SHP77 (cell line): ENCODE measurements at regions not wholly inside any gene's neighbourhood (a gene's known extent, or its start where the extent isn't known, plus 50 kb on each side); places are given as distances from the start of the nearest gene placed in this dataset.

Experiments
- DNase-seq, 2 experiments: peaks; one replicate each; lab custom pipeline; 2025; lab: John Stamatoyannopoulos, UW

DNA sequence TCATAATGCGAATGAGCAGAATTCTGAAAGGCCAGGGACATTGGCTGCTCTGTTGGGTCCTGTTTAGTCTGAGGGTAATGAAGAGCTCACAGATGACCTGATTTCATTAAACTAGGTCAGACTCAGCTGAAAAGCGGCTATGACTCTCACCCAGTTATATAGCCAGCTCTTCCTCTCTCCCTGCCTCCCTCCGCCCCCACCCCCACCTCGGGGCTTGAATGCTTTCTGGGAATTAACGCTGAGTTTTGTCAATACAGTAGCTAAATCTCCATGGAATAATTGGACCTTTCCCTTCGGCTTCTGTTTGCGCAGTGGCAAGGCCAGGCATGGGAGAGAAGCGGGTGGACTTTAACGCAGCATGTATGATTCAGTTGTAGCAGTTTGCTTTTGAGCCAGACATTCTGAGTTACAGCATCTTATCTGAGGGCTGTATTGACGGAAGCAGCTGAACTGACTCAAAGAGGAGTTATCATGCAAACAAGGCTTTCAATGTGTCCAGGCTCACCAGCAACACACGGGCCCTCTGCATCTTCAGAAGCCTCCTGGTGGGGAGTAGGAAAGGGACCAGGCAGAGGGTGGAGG lies 110.6 kb downstream of the MYCN start:
- DNase-seq, result no peak

- DNase-seq, result no peak
Measured at GRCh38 chr2:16050261-16050907, 110.0 kb downstream of the MYCN start.

- no peak for DNase-seq
Measured at GRCh38 chr2:16049406-16049805, 109.1 kb downstream of the MYCN start.

GRCh38 chr2:16048466-16048865 lies 108.1 kb downstream of the MYCN start:
- no peak for DNase-seq

DNA sequence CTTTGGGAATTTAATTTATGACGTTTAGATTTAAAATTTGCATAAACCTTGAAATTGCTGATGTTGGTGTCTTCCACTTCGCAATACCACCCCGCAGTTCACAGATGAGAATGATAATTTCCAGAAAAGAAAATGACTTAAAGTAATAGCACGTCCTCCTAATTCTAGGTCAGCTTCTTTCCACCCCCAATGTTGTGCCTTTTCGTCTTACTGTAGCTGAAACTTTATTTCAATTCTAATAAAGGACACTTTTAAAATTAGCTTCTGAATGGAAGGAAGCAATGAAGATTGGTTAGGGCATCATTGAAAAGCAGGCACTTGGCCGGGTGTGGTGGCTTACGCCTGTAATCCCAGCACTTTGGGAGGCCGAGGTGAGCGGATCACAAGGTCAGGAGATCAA lies 107.4 kb downstream of the MYCN start:
- DNase-seq, result no peak

DNA sequence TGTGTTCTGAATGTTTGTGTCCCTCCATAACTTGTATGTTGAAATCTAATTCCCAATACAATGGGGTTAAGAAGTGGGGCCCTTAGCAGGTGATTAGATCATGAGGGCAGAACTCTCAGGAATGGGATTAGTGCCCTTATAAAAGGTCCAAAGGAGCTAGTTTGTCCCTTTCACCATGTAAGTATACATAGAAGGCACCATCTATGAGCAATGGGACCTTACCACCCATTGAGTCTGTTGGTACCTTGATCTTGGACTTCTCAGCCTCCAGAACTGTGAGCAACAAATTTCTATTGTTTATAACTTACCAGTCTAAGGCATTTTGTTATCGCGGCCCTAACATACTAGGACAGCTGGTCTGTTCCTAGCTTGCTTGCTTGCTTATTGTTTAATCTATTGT lies 106.3 kb downstream of the MYCN start:
- DNase-seq, result no peak

- DNase-seq, result no peak
Measured at GRCh38 chr2:16045653-16046352, 105.5 kb downstream of the MYCN start.

- DNase-seq, result no peak
Measured at GRCh38 chr2:16044946-16045456, 104.7 kb downstream of the MYCN start.

- no peak for DNase-seq
Measured at GRCh38 chr2:16043627-16044026, 103.3 kb downstream of the MYCN start.

DNA sequence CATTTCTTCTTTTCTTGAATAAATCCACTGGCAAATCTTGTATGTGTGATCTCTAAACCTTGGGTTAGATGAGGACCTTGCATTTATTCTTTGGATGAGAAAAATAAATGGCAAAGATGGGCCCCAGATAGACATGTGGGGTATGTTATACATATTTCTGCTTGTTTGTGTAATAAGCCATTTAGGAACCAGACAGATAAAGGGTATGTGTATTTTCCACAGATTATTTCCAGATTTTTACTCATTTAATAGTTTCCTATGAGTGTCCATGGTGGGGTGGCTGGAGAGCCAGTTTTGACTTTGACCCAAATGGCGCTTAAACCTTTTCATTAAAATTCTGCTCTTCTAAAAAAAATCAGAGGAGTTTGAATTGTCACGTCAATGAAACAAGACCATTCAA lies 102.8 kb downstream of the MYCN start:
- no peak for DNase-seq

DNA sequence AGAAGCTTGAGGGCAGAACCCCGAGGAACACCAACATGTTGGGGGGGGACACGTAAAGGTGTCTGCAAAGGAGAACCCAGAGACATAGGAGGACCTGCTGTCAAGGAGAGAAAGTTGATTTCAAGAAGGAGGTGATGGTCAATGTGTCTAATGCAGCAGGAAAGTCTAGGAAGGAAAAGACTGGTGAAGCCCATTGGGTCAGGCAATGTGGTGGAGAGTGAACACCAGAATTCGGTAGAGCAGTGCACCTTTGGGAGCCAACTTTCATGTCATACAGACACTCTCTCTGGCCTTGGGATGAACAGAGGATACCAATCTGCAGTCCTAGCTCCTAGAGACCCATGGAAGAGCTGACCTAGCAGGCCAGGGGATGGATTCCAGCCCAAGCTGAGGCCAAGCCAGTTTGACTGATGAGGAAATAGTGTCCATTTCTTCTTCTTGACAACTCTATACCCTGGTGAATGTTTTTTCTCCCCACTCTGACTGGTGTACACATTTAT lies 101.9 kb downstream of the MYCN start:
- DNase-seq, result no peak

- DNase-seq, result no peak
Measured at GRCh38 chr2:16040271-16041010, 100.1 kb downstream of the MYCN start.

DNA sequence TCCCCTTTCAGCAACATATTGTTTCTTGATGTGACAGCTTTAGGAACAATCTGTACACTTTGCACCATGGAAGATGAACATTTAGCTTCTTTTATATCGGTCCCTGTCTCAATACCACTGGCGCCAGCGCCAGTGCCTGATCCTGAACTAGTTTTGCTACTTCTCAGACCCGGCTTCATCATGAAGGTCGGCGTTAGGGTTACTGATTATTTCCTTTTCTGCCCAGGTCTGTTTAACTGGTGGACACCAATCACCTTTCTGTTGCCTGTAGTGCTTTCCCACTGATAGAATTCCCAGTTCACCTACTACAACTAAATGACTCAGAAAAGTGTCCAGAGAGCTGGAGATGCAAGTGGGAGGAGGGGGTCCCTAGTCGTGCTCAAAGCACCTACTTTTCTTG lies 99.5 kb downstream of the MYCN start:
- DNase-seq, result no peak

DNA sequence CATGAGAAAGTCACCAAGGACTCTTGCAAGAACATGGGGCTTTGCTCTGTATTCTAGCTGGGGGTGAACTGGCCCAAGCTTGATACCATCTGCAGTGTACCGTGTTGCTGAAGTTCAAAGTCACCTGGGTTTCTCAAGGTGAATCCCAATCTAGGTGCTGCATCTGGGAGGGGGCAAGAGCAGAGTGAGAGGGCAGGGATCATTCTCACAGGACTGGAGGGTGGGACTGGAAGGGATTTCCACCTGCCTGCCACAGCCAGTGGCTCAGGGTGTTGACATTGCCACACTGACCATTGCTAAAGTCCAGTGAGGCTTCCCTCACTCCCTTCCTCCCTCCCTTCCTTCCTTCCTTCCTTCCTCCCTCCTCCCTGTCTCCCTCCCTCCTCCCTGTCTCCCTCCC lies 98.7 kb downstream of the MYCN start:
- DNase-seq, result no peak

DNA sequence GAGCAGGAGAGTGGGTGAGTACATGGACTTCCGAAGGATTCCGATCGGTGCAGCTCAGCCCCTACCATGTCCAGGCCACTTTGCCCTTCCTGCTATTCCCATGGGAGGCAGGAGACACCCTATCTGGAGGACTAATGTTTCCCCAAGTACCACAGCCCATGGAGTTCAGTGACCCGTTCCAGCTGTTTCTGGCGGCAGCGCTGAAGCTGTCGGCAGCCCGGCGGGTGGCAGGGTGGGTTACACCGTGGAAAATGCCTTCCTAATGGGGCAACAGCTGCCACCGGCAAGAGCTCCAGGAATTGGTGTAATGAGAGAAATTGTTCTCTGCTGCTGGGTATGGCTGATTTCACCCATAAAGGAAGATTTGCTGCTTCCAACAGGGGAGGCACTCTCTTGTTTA lies 98.3 kb downstream of the MYCN start:
- DNase-seq, result no peak

- no peak for DNase-seq
Measured at GRCh38 chr2:16037808-16038457, 97.6 kb downstream of the MYCN start.

DNA sequence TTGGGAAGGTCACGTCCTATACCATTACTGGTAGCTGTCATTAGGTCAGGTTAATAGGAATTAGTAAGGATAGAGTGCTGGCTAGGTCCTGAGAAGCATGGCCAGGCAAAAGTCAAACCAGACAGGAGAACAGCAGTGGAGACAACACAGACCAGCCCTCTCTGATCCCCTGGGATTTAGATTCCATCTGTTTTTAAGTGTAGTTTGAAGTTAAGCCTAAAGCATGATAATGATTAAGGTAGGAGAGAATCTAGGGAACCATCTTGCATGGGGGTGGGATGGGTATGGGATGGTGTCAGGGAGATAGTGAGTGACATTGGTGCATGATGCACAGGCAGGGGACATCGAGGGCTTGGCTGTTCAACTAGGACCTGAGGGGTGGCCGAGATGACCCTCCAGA lies 96.6 kb downstream of the MYCN start:
- no peak for DNase-seq

DNA sequence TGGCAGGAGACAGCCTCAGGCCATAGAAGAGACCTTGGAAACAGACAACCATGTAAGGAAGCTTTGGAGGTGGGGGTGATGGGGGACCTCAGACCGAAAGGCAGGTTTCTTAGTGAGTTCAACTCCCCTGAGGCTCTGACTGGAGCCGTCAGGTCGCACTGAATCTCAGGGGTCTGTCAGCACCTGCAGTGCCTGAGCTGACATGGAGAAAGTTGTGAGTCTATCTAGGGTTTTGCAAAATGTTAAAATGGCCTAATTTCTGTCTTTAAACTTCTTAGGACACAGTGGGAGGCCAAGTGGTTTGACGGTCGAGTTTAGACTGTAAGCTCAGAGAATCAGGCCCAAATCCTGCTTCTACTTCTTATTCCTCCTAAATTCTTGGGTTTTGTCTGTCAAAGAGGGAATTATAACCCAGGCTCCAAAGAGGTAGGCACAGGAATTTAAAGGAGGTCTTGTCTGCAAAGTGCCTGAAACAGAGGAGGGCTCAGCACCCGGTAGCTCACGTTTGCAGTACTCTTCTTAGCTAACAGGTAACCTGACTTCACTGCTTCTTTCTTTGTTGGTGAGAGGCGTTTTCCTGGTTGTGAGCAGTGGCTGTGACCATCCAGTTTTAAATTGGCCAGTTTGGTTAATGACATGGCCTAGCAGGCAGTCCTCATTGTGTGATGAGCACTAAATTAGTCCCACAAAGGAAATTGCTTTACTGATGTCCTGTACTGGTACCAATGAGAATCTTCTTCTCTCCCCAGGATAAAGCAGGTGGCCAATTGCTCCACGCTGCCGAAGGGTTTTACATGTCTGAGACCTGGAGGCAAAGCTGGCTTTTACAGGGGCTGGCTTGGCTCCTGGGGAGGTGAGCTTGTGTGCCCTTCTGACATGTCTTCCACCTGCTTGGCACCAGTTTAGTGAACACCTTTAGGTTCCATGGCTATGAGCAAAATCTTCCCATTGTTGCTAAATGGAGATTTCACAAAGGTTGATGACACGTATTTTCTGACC lies 95.7 kb downstream of the MYCN start:
- DNase-seq, result no peak

GRCh38 chr2:16034975-16035746 lies 94.8 kb downstream of the MYCN start:
- DNase-seq, result no peak
